ENCODE measurements at regions not wholly inside any gene's neighbourhood (a gene's known extent, or its start where the extent isn't known, plus 50 kb on each side); places are given as distances from the start of the nearest gene placed in this dataset.
"Not testable (repeated sequence)": the region's sequence is repeated elsewhere in the genome, so short reads cannot be mapped to it uniquely, and the experiment has no call there.

- no peak for DNase-seq (ENCODE audit: low read depth)
These were observed 148.8 kb upstream of the FBXL17 start for GRCh38 chr5:108530706-108531105.

- peak; percentile 3 for DNase-seq (ENCODE audit: low read depth)
These were observed 147.5 kb upstream of the FBXL17 start for GRCh38 chr5:108529381-108529780.

- no peak for DNase-seq (ENCODE audit: low read depth)
These were observed 146.8 kb upstream of the FBXL17 start for GRCh38 chr5:108528655-108529054.

GRCh38 chr5:108524564-108524963 is 142.7 kb upstream of the FBXL17 start:
- DNase-seq (ENCODE audit: low read depth) = no peak

- DNase-seq (ENCODE audit: low read depth) = no peak
These were observed 141.5 kb upstream of the FBXL17 start for GRCh38 chr5:108523360-108523759.

- DNase-seq (ENCODE audit: low read depth) = peak; percentile 12
These were observed 140.1 kb upstream of the FBXL17 start for GRCh38 chr5:108521841-108522506.

GRCh38 chr5:108521011-108521700 is 139.3 kb upstream of the FBXL17 start:
- no peak for DNase-seq (ENCODE audit: low read depth)

GRCh38 chr5:108516785-108517184 is 134.9 kb upstream of the FBXL17 start:
- DNase-seq (ENCODE audit: low read depth) = no peak

GRCh38 chr5:108515517-108516105 is 133.7 kb upstream of the FBXL17 start:
- DNase-seq (ENCODE audit: low read depth) = no peak

- DNase-seq (ENCODE audit: low read depth) = no peak
These were observed 127.1 kb upstream of the FBXL17 start for GRCh38 chr5:108508979-108509378.

- no peak for DNase-seq (ENCODE audit: low read depth)
These were observed 125.7 kb upstream of the FBXL17 start for GRCh38 chr5:108507631-108508030.

- no peak for DNase-seq (ENCODE audit: low read depth)
These were observed 123.7 kb upstream of the FBXL17 start for GRCh38 chr5:108505608-108506007.

- DNase-seq (ENCODE audit: low read depth) = no peak
These were observed 123.1 kb upstream of the FBXL17 start for GRCh38 chr5:108504974-108505373.

- DNase-seq (ENCODE audit: low read depth) = no peak
These were observed 122.1 kb upstream of the FBXL17 start for GRCh38 chr5:108503986-108504385.

- not testable (repeated sequence) for DNase-seq (ENCODE audit: low read depth)
These were observed 113.7 kb upstream of the FBXL17 start for GRCh38 chr5:108495615-108496014.

GRCh38 chr5:108487951-108488350 is 106.1 kb upstream of the FBXL17 start:
- DNase-seq (ENCODE audit: low read depth) = no peak

- DNase-seq (ENCODE audit: low read depth) = no peak
These were observed 102.1 kb upstream of the FBXL17 start for GRCh38 chr5:108484035-108484434.

- no peak for DNase-seq (ENCODE audit: low read depth)
These were observed 99.5 kb upstream of the FBXL17 start for GRCh38 chr5:108481355-108481931.

GRCh38 chr5:108472237-108472636 is 90.3 kb upstream of the FBXL17 start:
- no peak for DNase-seq (ENCODE audit: low read depth)

GRCh38 chr5:108467563-108467962 is 85.7 kb upstream of the FBXL17 start:
- no peak for DNase-seq (ENCODE audit: low read depth)

GRCh38 chr5:108461628-108462367 is 79.9 kb upstream of the FBXL17 start:
- DNase-seq (ENCODE audit: low read depth) = peak; percentile 20

GRCh38 chr5:108459769-108460168 is 77.9 kb upstream of the FBXL17 start:
- DNase-seq (ENCODE audit: low read depth) = no peak
